NCI-H1417 treated with DMSO at 0.1 percent for 48 hours (cell line): ENCODE measurements at regions not wholly inside any gene's neighbourhood (a gene's known extent, or its start where the extent isn't known, plus 50 kb on each side); places are given as distances from the start of the nearest gene placed in this dataset.
"Not testable (repeated sequence)": the region's sequence is repeated elsewhere in the genome, so short reads cannot be mapped to it uniquely, and the experiment has no call there.

ENCODE experiments used
- DNase-seq: peaks from one replicate; lab custom pipeline; 2025; lab: John Stamatoyannopoulos, UW

- DNase-seq = no peak
These were observed 116.3 kb upstream of the ERG start for GRCh38 chr21:38614558-38614957.

GRCh38 chr21:38619480-38619879 lies 121.2 kb upstream of the ERG start:
- no peak for DNase-seq

GRCh38 chr21:38619992-38620479 lies 121.8 kb upstream of the ERG start:
- no peak for DNase-seq

- no peak for DNase-seq
These were observed 122.9 kb upstream of the ERG start for GRCh38 chr21:38621132-38621531.

- no peak for DNase-seq
These were observed 124.0 kb upstream of the ERG start for GRCh38 chr21:38622081-38622826.

- DNase-seq = no peak
These were observed 124.5 kb upstream of the ERG start for GRCh38 chr21:38622827-38623209.

GRCh38 chr21:38623552-38623951 lies 125.3 kb upstream of the ERG start:
- DNase-seq = no peak

- no peak for DNase-seq
These were observed 126.7 kb upstream of the ERG start for GRCh38 chr21:38625000-38625399.

GRCh38 chr21:38626306-38626705 lies 128.0 kb upstream of the ERG start:
- no peak for DNase-seq

- no peak for DNase-seq
These were observed 130.1 kb upstream of the ERG start for GRCh38 chr21:38628349-38628748.

GRCh38 chr21:38631206-38631605 lies 132.9 kb upstream of the ERG start:
- no peak for DNase-seq

- DNase-seq = no peak
These were observed 133.4 kb upstream of the ERG start for GRCh38 chr21:38631676-38632075.

GRCh38 chr21:38637161-38637560 lies 138.9 kb upstream of the ERG start:
- DNase-seq = no peak

GRCh38 chr21:38639571-38640354 lies 141.5 kb upstream of the ERG start:
- DNase-seq = no peak

GRCh38 chr21:38640355-38640742 lies 142.1 kb upstream of the ERG start:
- DNase-seq = not testable (repeated sequence)

- DNase-seq = no peak
These were observed 145.2 kb upstream of the ERG start for GRCh38 chr21:38643404-38644023.

- no peak for DNase-seq
These were observed 147.0 kb upstream of the ERG start for GRCh38 chr21:38645282-38645681.

GRCh38 chr21:38646213-38646837 lies 148.0 kb upstream of the ERG start:
- no peak for DNase-seq

GRCh38 chr21:38649120-38649519 lies 150.8 kb upstream of the ERG start:
- no peak for DNase-seq

GRCh38 chr21:38651570-38651969 lies 153.3 kb upstream of the ERG start:
- DNase-seq = no peak

- DNase-seq = no peak
These were observed 153.3 kb upstream of the ETS2 start for GRCh38 chr21:38652396-38652795.

- DNase-seq = no peak
These were observed 151.1 kb upstream of the ETS2 start for GRCh38 chr21:38654580-38654979.
